ENCODE measurements at regions not wholly inside any gene's neighbourhood (a gene's known extent, or its start where the extent isn't known, plus 50 kb on each side); places are given as distances from the start of the nearest gene placed in this dataset.

DNA sequence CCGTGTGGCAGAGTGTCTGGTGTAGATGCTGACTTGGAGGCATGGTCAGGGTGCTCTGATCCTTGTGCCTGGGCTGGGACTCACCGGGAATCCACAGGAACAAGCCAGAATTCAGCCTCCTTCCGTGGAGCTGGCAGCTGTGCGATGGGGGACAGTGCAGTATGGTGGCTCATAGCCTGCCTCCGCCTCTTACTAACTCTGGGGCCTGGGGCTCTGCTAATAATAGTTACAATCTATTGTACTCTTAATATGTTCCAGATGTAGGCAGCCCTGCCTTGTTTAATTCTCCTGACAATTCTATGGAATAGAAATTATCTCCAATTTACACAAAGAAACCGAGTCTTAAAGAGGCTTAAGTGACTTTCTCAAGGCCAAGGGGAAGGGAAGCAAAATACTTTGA, 77.6 kb downstream of the PCDH1 start:
- Histone ChIP-seq H3K27ac (ENCODE audit: low read depth, low read length) (no peak overlapping the region), H3K9ac (ENCODE audit: low read length in 5 of 5) (no peak overlapping the region), H3K4me1 (ENCODE audit: control insufficient read depth in 5 of 5, insufficient read depth in 5 of 5, low read length in 5 of 5) (peaks cover 0 to 28% (median 7%) of the 10 kb centered on the region in 5 donors), H3K4me3 (ENCODE audit: low read depth in 1 of 5, low read length in 5 of 5) (no peak overlapping the region), H3K36me3 (ENCODE audit: control insufficient read depth in 5 of 5, insufficient read depth in 5 of 5, low read length in 5 of 5) (no peaks in the 10 kb centered on the region), H3K9me3 (ENCODE audit: control insufficient read depth in 5 of 5, low read length in 5 of 5) (no peaks in the 10 kb centered on the region), H3K27me3 (ENCODE audit: control insufficient read depth in 5 of 5, insufficient read depth in 4 of 5, low read length in 5 of 5) (peaks cover 0 to 20% (median 12%) of the 10 kb centered on the region in 5 donors)

DNA sequence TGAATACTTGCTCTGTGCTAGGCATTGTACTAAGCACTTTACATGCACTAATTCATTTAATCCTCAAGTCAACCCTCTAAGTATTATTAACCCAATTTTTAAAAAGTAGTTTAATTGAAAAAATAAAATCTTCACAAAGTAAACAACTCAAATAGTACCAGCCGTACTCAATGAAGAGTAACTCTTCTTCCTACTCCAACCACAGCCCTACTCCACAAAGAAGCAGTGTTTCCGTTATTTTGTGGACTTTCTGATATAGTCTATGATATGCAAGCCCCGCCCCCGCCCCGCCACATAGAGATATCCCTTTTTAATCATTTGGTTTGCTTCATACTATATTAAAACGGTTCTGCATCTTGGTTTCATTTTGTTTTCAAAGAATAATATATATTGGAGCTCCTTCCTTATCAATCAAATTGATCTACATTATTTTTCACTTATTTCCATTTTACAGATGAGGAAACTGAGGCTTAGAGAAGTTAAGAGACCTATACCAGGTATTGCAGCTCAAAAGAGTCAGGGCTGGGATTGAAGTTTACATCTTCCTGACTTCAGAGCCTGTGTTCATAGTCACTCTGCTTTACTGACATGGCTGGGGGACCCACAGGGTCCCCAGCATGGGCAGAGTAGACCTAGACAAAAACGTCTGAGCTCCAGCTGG, 78.6 kb downstream of the PCDH1 start:
- Histone ChIP-seq H3K9ac (ENCODE audit: low read length in 5 of 5) (no peak overlapping the region), H3K4me1 (ENCODE audit: control insufficient read depth in 5 of 5, insufficient read depth in 5 of 5, low read length in 5 of 5) (peaks cover 0 to 19% (median 2%) of the 10 kb centered on the region in 5 donors), H3K27me3 (ENCODE audit: control insufficient read depth in 5 of 5, insufficient read depth in 4 of 5, low read length in 5 of 5) (peaks cover 0 to 12% (median 3%) of the 10 kb centered on the region in 5 donors), H3K27ac (ENCODE audit: low read depth, low read length) (no peak overlapping the region), H3K9me3 (ENCODE audit: control insufficient read depth in 5 of 5, low read length in 5 of 5) (no peaks in the 10 kb centered on the region), H3K4me3 (ENCODE audit: low read depth in 1 of 5, low read length in 5 of 5) (no peak overlapping the region), H3K36me3 (ENCODE audit: control insufficient read depth in 5 of 5, insufficient read depth in 5 of 5, low read length in 5 of 5) (no peaks in the 10 kb centered on the region)

DNA sequence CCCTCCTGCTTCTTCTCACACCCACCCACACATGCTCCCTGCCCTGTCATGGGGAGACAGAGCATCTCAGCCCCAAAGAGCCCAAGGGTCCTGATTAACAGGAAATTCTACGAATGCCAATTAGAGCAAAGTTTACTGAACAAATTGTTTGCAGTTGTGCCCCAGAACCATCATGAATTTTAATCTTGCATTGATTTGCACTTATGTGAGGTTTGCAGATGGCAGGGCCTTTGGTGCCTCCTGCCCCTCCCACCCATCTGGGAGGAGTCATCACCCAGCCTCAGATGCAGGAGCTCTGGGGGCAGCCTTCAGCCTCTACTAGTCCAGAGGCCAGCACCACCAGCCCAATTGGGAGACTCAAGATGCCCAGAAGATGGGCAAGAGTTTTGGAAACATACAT, 80.8 kb downstream of the PCDH1 start:
- H3K27me3 ChIP-seq (ENCODE audit: control insufficient read depth in 5 of 5, insufficient read depth in 4 of 5, low read length in 5 of 5) = peaks cover 0 to 5% (median 0%) of the 10 kb centered on the region in 5 donors
- peaks cover 0 to 9% (median 0%) of the 10 kb centered on the region in 5 donors for H3K4me1 ChIP-seq (ENCODE audit: control insufficient read depth in 5 of 5, insufficient read depth in 5 of 5, low read length in 5 of 5)
- H3K4me3 ChIP-seq (ENCODE audit: low read depth in 1 of 5, low read length in 5 of 5) = no peak overlapping the region
- H3K9me3 ChIP-seq (ENCODE audit: control insufficient read depth in 5 of 5, low read length in 5 of 5) = no peaks in the 10 kb centered on the region
- no peak overlapping the region for H3K27ac ChIP-seq (ENCODE audit: low read depth, low read length)
- H3K9ac ChIP-seq (ENCODE audit: low read length in 5 of 5) = no peak overlapping the region
- no peaks in the 10 kb centered on the region for H3K36me3 ChIP-seq (ENCODE audit: control insufficient read depth in 5 of 5, insufficient read depth in 5 of 5, low read length in 5 of 5)

DNA sequence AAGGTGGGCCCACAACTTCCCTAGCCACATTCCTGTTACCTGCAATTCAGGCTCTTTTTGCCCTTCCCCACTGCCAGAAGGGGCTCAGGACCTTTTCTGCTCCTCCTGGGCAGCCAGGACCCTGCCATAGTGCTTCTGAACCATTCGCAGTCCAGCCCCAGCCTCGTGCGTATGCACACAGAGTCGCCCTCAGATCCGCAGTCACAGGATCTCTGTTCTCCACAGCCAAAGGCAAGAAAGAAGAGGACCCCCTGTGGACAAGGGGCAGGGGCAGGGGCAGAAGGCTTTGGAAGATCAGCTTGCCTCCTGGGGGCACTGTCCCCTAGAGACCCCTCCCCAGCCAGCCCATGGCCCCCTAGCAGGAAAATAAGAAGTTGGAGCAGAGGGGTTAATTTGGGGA, 82.8 kb downstream of the PCDH1 start:
- no peak overlapping the region for H3K27ac ChIP-seq (ENCODE audit: low read depth, low read length)
- peaks cover 0 to 2% (median 0%) of the 10 kb centered on the region in 5 donors for H3K27me3 ChIP-seq (ENCODE audit: control insufficient read depth in 5 of 5, insufficient read depth in 4 of 5, low read length in 5 of 5)
- H3K9ac ChIP-seq (ENCODE audit: low read length in 5 of 5) = no peak overlapping the region
- H3K9me3 ChIP-seq (ENCODE audit: control insufficient read depth in 5 of 5, low read length in 5 of 5) = no peaks in the 10 kb centered on the region
- peaks cover 0 to 7% (median 0%) of the 10 kb centered on the region in 5 donors for H3K4me1 ChIP-seq (ENCODE audit: control insufficient read depth in 5 of 5, insufficient read depth in 5 of 5, low read length in 5 of 5)
- H3K36me3 ChIP-seq (ENCODE audit: control insufficient read depth in 5 of 5, insufficient read depth in 5 of 5, low read length in 5 of 5) = no peaks in the 10 kb centered on the region
- H3K4me3 ChIP-seq (ENCODE audit: low read depth in 1 of 5, low read length in 5 of 5) = no peak overlapping the region

DNA sequence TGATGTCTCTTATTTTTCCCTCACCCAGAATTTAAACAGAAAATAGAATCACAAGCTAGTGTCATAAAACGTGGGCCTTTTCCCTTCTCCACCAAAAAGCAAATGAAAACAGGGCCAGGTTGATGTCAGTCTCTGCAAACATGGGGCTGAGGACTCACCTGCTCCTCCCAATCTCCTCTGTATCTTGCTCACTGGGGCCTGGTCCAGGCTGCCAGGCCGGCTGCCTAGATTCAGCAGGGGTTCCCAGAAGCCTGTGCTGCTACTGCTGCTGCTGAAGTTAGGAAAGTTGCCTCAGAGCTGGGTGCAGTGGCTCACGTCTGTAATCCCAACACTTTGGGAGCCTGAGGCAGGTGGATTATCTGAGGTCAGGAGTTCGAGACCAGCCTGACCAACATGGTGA, 84.3 kb downstream of the PCDH1 start:
- Histone ChIP-seq H3K27me3 (ENCODE audit: control insufficient read depth in 5 of 5, insufficient read depth in 4 of 5, low read length in 5 of 5) (peaks cover 0 to 2% (median 0%) of the 10 kb centered on the region in 5 donors), H3K9me3 (ENCODE audit: control insufficient read depth in 5 of 5, low read length in 5 of 5) (no peaks in the 10 kb centered on the region), H3K9ac (ENCODE audit: low read length in 5 of 5) (no peak overlapping the region), H3K36me3 (ENCODE audit: control insufficient read depth in 5 of 5, insufficient read depth in 5 of 5, low read length in 5 of 5) (no peaks in the 10 kb centered on the region), H3K4me1 (ENCODE audit: control insufficient read depth in 5 of 5, insufficient read depth in 5 of 5, low read length in 5 of 5) (peaks cover 0 to 7% (median 0%) of the 10 kb centered on the region in 5 donors), H3K27ac (ENCODE audit: low read depth, low read length) (no peak overlapping the region), H3K4me3 (ENCODE audit: low read depth in 1 of 5, low read length in 5 of 5) (no peak overlapping the region)

DNA sequence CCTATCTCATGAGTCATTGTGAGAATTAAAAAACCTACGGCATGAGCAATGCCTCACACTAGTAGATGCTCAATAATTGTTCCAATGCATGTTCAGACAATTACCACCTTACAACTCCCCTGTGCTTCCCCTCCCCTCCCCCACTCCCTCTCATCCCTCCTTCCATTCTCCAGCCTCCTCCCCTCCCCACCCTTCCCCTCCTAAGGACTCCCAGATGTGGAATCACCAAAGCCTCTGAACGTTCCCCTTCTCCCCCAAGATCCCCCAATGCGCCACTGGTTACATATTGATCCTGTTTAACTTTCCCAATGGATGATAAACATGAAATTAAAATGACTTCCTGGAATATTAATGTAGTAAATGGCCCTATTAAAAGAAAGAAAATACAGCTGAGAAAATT, 84.8 kb downstream of the PCDH1 start:
- peaks cover 0 to 3% (median 0%) of the 10 kb centered on the region in 5 donors for H3K27me3 ChIP-seq (ENCODE audit: control insufficient read depth in 5 of 5, insufficient read depth in 4 of 5, low read length in 5 of 5)
- H3K27ac ChIP-seq (ENCODE audit: low read depth, low read length) = no peak overlapping the region
- no peak overlapping the region for H3K4me3 ChIP-seq (ENCODE audit: low read depth in 1 of 5, low read length in 5 of 5)
- H3K36me3 ChIP-seq (ENCODE audit: control insufficient read depth in 5 of 5, insufficient read depth in 5 of 5, low read length in 5 of 5) = no peaks in the 10 kb centered on the region
- no peak overlapping the region for H3K9ac ChIP-seq (ENCODE audit: low read length in 5 of 5)
- H3K9me3 ChIP-seq (ENCODE audit: control insufficient read depth in 5 of 5, low read length in 5 of 5) = no peaks in the 10 kb centered on the region
- H3K4me1 ChIP-seq (ENCODE audit: control insufficient read depth in 5 of 5, insufficient read depth in 5 of 5, low read length in 5 of 5) = peaks cover 0 to 7% (median 0%) of the 10 kb centered on the region in 5 donors

DNA sequence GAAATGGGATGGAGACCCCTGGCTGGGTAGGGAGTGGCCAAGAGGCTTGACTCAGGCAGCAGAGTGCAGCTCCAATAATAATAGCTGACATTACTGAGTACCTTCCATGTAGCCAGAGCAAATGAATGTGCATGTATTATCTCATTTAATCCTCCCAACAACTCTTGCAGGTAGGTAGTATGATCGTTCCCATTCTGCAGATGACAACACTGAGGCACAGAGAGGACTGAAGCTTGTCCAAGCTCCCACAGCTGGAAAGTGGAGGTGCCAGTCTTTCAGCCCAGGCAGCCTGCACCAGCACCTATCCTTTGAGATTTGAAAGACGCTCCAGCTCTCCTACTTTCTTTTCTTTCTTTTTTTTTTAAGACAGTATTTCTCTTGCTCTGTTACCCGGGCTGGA, 87.6 kb downstream of the PCDH1 start:
- Histone ChIP-seq H3K4me1 (ENCODE audit: control insufficient read depth in 5 of 5, insufficient read depth in 5 of 5, low read length in 5 of 5) (no peaks in the 10 kb centered on the region), H3K4me3 (ENCODE audit: low read depth in 1 of 5, low read length in 5 of 5) (no peak overlapping the region), H3K27me3 (ENCODE audit: control insufficient read depth in 5 of 5, insufficient read depth in 4 of 5, low read length in 5 of 5) (peaks cover 0 to 8% (median 3%) of the 10 kb centered on the region in 5 donors), H3K27ac (ENCODE audit: low read depth, low read length) (no peak overlapping the region), H3K9me3 (ENCODE audit: control insufficient read depth in 5 of 5, low read length in 5 of 5) (no peaks in the 10 kb centered on the region), H3K36me3 (ENCODE audit: control insufficient read depth in 5 of 5, insufficient read depth in 5 of 5, low read length in 5 of 5) (no peaks in the 10 kb centered on the region), H3K9ac (ENCODE audit: low read length in 5 of 5) (no peak overlapping the region)

DNA sequence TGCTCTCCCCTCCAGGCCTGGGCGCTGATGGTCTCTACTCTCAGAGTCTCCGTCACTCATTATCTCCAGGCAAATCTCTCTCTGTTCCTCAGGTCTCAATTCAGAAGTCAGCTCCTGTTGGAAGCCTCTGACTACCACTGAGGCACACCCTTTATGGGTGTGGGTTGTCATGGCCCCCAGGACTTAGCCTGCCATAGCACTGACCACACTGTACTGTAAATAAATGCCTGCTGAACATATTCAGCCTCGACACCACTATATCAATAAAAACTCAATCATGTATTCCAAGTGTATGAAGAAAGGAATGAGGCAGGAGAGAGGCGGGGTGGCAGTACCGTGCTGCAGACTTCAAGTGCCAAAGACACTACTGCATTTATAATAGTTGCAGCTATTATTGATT, 88.9 kb downstream of the PCDH1 start:
- Histone ChIP-seq H3K4me3 (ENCODE audit: low read depth in 1 of 5, low read length in 5 of 5) (no peak overlapping the region), H3K27me3 (ENCODE audit: control insufficient read depth in 5 of 5, insufficient read depth in 4 of 5, low read length in 5 of 5) (peaks cover 0 to 8% (median 3%) of the 10 kb centered on the region in 5 donors), H3K27ac (ENCODE audit: low read depth, low read length) (no peak overlapping the region), H3K9ac (ENCODE audit: low read length in 5 of 5) (no peak overlapping the region), H3K36me3 (ENCODE audit: control insufficient read depth in 5 of 5, insufficient read depth in 5 of 5, low read length in 5 of 5) (no peaks in the 10 kb centered on the region), H3K4me1 (ENCODE audit: control insufficient read depth in 5 of 5, insufficient read depth in 5 of 5, low read length in 5 of 5) (no peaks in the 10 kb centered on the region), H3K9me3 (ENCODE audit: control insufficient read depth in 5 of 5, low read length in 5 of 5) (no peaks in the 10 kb centered on the region)

DNA sequence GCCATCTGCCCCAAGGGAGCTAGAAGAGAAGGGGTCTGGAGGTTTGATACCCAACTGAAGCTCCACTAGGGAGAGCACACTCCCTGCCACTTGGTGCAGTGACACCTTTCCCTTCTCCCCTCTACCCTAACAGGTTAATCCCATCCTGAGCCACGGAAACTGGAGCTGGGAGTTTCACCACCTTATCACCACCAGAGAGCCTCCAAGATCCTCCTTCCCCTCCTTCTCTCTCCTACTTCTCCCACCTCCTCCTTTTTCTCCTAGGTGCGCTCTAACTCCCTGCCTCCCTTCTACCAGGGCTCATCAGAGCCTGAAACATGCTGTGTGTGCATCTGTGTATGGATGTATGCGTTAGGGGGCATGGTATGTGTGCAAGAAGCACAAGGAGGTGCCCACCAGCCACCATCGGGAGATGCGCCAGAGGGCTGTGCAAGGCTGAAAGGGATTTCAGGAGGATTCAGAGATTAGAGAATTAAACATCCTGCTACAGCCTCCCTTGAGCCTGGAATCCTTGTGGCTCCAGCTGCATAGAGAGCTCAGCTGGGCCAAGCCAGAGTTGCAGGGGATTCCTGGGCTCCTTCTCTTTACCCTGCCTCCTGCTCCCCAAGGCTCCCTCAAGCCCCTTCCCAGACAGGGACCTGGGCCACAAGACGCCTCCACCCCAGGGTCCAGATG, 89.8 kb downstream of the PCDH1 start:
- Histone ChIP-seq H3K36me3 (ENCODE audit: control insufficient read depth in 5 of 5, insufficient read depth in 5 of 5, low read length in 5 of 5) (no peaks in the 10 kb centered on the region), H3K9me3 (ENCODE audit: control insufficient read depth in 5 of 5, low read length in 5 of 5) (no peaks in the 10 kb centered on the region), H3K27ac (ENCODE audit: low read depth, low read length) (no peak overlapping the region), H3K9ac (ENCODE audit: low read length in 5 of 5) (no peak overlapping the region), H3K27me3 (ENCODE audit: control insufficient read depth in 5 of 5, insufficient read depth in 4 of 5, low read length in 5 of 5) (peaks cover 0 to 8% (median 3%) of the 10 kb centered on the region in 5 donors), H3K4me1 (ENCODE audit: control insufficient read depth in 5 of 5, insufficient read depth in 5 of 5, low read length in 5 of 5) (no peaks in the 10 kb centered on the region), H3K4me3 (ENCODE audit: low read depth in 1 of 5, low read length in 5 of 5) (no peak overlapping the region)

DNA sequence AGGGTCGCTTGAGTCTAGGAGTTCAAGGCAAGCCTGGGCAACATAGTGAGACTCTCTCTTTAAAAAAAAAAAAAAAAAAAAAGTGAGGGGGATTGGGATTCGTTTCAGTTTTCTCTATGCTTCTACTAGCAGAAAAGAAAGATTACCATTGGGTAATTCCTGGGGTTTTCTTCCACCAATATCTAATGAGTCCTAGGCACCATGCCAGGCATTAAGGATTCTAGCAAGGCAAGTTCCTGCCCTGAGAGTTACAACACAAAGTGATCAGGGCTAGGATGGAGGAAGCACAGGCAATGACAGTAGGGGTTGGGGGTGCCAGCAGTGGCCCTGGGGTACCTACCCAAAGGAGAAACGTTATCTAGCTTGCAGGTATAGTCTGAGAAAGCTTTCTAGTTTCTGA, 90.8 kb downstream of the PCDH1 start:
- Histone ChIP-seq H3K27ac (ENCODE audit: low read depth, low read length) (no peak overlapping the region), H3K4me1 (ENCODE audit: control insufficient read depth in 5 of 5, insufficient read depth in 5 of 5, low read length in 5 of 5) (no peaks in the 10 kb centered on the region), H3K27me3 (ENCODE audit: control insufficient read depth in 5 of 5, insufficient read depth in 4 of 5, low read length in 5 of 5) (peaks cover 0 to 8% (median 3%) of the 10 kb centered on the region in 5 donors), H3K4me3 (ENCODE audit: low read depth in 1 of 5, low read length in 5 of 5) (no peak overlapping the region), H3K9ac (ENCODE audit: low read length in 5 of 5) (no peak overlapping the region), H3K9me3 (ENCODE audit: control insufficient read depth in 5 of 5, low read length in 5 of 5) (no peaks in the 10 kb centered on the region), H3K36me3 (ENCODE audit: control insufficient read depth in 5 of 5, insufficient read depth in 5 of 5, low read length in 5 of 5) (no peaks in the 10 kb centered on the region)
